GM18505 (cell line): ENCODE measurements at regions not wholly inside any gene's neighbourhood (a gene's known extent, or its start where the extent isn't known, plus 50 kb on each side); places are given as distances from the start of the nearest gene placed in this dataset.

Source experiments
- ATAC-seq: cut with Tn5 transposase; IDR thresholded peaks from one replicate; pipeline ENCODE4 v1.9.1; 2021; ENCODE audit not compliant: unreplicated experiment
- POLR2A ChIP-seq: IDR thresholded peaks from 4 replicates; pipeline ENCODE4 v1.6.1; 2011; ENCODE audit warnings: borderline replicate concordance; ENCODE audit not compliant: insufficient read depth, insufficient read length; ENCODE audit errors: extremely low read depth

DNA sequence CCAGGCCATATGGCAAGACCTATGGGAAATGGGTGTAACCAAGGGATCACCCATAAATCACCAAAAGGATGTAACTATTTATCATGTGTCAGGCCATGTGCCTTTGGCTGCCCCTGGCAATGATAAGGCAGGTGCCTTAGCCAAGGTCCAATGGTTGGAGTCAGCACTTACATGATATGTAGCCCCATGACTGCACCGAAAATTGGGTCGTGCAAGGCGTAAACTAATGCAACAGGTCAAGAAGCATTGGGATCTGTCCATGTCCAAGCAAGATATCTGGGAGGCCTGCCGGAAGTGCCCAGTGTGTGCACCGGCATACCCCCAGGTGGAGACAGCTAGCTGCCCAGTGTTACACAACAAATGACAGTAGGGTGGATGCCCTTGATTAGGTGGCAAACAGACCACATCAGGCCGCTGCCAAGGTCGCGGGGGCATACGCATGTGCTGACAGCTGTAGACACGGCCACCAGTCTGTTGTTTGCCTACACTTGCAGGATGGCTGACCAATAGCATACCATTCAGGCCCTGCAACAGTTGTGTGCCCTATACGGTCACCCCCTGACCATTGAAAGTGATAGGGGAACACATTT lies 698.2 kb upstream of the AGA start:
- ATAC-seq = no peak
- no peak for TF ChIP-seq POLR2A

DNA sequence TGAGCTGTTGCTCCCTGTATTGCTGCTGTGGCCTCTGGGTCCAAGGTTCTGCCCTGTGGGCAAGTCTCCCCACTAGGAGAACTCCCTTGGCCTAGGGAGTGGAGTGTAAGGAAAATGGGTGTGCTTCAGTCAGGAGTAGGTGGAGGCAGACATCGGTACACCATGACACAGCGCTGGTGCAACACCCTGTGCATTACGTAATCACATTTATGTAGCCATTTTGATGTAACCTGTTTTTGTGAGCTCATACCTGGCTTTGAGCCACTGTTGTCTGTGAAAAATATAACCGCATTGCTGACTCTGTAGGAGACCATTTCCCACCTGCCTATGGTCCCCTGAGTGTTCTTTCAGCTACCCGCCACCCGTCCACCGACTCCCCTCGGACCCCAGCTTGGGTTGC lies 700.5 kb upstream of the AGA start:
- ATAC-seq = no peak
- TF ChIP-seq POLR2A = no peak

DNA sequence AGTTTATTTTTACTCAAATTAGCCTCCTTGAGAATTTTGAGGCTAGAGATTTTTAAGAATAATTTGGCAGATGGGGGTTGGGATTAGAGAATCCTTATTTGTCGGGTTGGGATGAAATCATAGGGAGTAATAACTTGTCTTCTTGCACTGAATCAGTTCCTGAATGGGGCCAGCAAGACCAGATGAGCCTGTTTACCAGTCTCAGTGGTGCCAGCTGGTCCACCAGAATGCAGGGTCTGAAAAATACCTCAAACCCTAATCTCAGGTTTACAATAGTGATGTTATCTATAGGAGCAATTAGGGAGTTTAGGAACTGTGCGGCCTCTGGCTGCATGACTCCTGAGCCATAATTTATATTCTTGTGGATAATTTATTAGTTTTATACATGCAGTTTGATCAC lies 705.9 kb upstream of the AGA start:
- TF ChIP-seq POLR2A = no peak
- no peak for ATAC-seq

DNA sequence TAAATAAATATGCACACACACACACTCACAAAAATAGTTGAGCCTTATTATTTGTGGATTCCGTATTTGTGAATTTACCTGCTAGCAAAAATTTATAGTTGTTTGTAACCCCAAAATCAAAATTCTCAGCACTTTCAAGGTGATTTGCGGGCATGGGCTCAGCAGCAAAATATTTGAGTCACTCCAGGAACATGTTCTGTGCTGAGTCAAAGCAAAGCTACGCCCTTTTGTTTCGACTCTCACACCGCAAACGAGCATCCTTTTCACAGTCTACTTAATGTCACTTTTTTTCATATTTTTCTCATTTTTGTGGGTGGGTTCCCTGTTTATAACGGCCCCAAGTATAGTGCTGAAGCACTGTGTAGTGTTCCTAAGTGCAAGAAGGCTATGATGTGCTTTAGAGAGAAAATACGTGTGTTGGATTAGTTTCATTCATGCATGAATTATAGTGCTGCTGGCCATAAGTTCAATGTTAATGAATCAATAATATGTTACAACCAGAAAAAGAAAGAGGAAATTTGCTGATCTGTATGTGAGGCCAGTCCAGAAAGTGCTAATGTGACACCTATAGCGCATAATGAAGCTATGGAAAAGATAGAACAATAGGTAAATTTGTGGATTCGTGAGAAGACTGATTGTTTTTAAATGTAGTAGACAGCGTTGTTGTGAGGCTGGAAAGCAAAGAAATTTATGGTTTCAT lies 723.2 kb upstream of the AGA start:
- no peak for TF ChIP-seq POLR2A
- ATAC-seq = no peak

DNA sequence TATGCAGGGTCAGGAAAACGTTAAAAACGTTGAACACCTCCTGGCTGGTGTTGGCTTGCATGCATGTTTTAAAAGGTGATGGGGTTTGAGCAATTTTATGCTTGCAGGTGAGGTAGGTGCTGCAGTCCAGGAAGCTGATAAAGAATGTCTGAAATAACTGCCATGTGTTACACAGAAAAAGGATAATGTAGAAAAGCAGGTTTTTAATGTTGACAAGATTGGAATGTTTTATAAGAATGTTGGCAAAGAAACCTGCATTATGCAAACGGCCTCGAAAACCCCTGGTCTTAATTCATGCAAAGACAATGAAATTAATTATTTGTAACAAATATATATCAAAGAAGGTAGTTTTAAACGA lies 723.7 kb upstream of the AGA start:
- no peak for ATAC-seq
- TF ChIP-seq POLR2A = no peak

DNA sequence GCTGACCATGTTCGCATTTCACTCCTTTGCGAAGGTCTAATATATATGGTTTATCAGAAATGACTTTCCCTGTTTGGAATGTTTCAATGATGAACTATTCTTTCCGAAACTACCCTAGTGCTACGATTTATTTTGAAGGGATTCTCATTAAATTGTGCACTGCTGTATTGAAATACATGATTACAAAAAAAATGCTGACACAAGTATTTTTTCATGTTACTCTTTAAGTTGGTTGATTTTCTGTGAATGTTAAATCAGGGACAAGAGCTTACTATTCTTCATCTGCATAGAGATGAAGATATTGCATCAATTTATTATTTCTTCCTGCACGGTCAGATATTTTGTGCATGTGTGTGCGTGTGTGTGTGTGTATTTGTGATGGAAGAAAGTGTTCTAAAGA lies 731.5 kb upstream of the AGA start:
- TF ChIP-seq POLR2A = no peak
- no peak for ATAC-seq

DNA sequence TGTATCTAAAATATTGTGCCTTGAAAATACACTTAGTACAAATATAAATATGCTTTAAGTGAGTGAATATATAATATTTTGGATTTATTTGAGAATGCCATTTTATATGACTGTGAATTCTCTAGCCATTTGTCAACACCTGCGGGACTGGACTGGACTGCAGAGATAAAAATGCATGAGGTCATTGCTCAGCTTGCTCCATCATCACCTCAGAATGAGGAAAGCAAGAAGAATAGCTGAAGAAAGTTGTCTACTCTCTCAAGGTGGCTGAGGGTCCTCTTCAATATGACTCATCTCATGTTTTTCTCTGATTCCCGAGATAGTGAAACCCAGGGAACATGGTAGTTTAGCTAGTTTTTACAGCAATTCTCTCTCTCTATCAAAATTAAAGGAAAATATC lies 732.5 kb upstream of the AGA start:
- no peak for TF ChIP-seq POLR2A
- no peak for ATAC-seq

DNA sequence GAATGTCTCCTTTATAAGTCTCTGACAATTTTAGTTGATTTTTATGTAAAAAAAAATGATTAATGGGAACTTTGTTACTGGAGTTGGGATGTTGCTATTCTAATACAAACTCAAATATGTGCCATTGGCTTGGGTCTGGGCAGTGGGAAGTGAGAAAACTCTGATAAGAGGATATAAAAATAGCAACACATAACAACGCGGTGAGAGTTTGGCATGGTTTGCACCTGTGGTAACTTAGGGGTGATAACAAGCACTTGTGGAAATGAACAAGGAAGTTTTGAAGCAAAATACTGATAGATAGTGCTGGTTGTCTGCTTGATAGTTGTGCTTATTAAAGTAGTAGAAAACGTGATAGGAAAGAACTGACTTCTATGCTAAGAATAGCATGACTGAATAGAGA lies 743.3 kb upstream of the AGA start:
- no peak for ATAC-seq
- TF ChIP-seq POLR2A = no peak

DNA sequence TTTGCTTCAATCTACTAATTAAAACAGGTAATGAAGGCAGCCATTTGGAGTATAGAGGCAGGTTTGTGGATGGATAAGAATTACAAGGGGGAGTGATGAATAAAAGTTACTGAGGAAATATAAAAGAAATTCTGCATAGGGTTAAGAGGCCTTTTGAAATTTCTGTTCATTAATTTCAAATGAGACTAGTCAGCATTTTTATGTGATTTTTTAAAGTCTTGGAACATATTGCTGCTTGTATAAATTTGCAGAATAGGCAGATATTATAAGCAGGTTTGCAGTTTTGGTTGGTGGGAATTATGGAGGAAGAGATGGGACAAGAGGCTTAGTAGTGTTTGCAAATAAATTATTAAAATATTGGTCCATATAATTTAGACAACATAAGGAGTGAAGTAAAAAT lies 750.4 kb upstream of the AGA start:
- TF ChIP-seq POLR2A = no peak
- no peak for ATAC-seq

DNA sequence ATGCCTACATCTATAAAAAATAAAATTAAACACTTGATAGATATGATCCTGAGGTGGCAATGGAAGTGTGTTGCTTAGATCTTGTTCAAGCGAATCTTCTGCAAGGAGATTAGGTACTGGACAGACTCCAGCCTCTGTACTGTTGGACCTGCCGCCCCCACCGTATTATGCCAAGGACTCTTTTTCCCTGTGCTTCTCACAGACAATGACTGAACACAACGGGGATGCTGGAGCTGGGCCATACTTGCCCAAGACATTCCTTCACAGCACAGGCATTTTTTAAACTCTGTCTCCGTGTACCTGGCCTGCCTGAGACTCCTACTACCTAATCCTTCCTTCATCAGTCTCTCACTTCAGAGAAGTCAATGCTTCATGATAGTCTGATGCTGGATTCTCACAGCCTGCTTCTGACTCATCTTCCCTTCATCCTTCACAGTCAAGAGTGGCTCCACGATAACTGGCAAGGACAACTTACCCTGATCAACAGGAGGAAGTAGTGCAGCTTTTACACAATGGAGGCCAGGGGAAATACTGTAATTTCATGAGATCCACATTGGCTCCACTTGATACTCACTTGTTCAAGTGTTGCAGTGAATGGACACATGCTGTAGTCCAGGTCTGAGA lies 754.6 kb upstream of the AGA start:
- no peak for TF ChIP-seq POLR2A
- no peak for ATAC-seq

DNA sequence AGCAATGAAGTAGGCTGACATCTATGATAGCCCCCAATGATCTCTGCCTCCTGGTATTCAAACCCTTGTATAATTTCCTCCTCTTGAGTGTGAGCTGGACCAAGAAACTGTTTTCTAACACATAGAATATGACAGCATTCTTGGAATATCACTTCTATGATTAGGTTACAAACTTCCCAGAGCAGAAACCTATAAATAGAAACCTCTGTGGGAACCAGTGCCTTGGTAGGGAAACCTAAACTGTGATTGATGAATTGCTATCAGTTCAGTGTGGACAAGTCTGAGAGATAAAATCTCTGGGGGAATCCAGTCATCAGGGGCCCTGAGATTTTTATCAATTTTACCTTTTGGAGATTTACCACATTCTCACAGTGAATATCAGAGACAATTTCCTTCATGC lies 756.5 kb upstream of the AGA start:
- TF ChIP-seq POLR2A = no peak
- no peak for ATAC-seq

DNA sequence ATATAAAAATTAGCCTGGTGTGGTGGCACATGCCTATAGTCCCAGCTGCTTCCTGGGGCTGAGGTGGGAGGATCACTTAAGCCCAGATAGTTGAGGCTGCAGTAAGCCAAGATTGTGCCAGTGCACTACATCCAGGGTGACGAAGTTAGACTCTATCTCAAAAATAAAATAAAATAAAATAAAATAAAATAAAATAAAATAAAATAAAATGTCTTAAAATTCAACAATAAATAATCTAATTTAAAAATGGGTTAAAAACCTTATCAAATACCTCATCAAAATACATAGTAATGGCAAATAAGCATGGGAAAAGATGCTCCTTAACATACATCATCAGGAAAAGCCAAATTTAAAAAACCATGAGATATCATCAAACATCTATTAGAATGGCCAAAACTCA lies 760.2 kb upstream of the AGA start:
- no peak for TF ChIP-seq POLR2A

DNA sequence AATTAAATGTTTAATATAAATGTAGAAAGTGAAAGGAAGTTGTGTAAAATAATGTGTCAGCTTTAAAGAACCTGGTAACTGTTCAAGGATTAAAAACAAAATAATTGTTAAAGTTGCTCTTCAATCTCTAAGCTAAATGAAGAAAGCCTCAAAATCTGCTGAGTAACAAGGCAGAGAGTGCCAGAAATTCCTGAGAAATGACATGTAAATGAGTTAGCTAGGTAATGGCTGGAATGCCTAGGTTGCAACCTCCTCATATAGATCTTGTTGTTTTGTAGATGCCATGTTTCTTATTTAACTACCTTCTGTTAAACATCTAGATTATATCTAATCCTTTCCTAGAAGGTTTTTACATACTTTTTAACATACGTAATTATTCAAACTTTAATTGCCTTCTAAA lies 763.6 kb upstream of the AGA start:
- no peak for TF ChIP-seq POLR2A
- ATAC-seq = no peak

More for the DNA sequence above, 760.2 kb upstream of the AGA start:
- ATAC-seq = no peak

DNA sequence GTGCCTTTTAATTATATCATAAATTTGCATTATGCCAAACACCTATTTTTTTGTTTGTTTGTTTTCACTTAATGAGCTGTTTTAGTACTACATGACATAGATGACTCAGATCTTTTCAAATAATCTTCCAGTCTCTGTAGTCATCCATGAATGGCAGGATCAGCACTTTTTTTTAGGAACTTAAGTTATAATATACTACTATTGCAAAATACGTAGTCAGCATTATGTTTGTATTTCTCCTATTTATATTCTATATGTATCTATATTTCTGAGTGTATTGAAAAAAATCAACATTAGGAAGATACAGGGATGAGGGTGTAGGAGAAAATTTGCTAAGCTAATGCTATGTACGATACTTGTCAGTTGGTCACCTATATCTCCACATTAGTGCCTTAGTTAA lies 773.1 kb upstream of the AGA start:
- no peak for ATAC-seq
- no peak for TF ChIP-seq POLR2A
